ENCODE measurements at regions not wholly inside any gene's neighbourhood (a gene's known extent, or its start where the extent isn't known, plus 50 kb on each side); places are given as distances from the start of the nearest gene placed in this dataset.
"Not testable (repeated sequence)": the region's sequence is repeated elsewhere in the genome, so short reads cannot be mapped to it uniquely, and the experiment has no call there.

- DNase-seq (ENCODE audit: low read depth) = no peak
- TF ChIP-seq CTCF (IDR thresholded peaks at IDR 0.05; ENCODE audit: control insufficient read depth, insufficient read depth, low read depth, low read length, missing control alignments) = no peak
- H3K4me3 ChIP-seq (ENCODE audit: control insufficient read depth, low read depth, low read length) = no peak overlapping the region
These were observed 84.0 kb downstream of the FMO4 start for GRCh38 chr1:171397851-171398469.

GRCh38 chr1:171403393-171403792, 81.9 kb upstream of the PRRC2C start:
- H3K4me3 ChIP-seq (ENCODE audit: control insufficient read depth, low read depth, low read length) = no peak overlapping the region
- TF ChIP-seq CTCF (IDR thresholded peaks at IDR 0.05; ENCODE audit: control insufficient read depth, insufficient read depth, low read depth, low read length, missing control alignments) = no peak
- DNase-seq (ENCODE audit: low read depth) = peak; percentile 10

GRCh38 chr1:171405391-171405714, 80.0 kb upstream of the PRRC2C start:
- no peak overlapping the region for H3K4me3 ChIP-seq (ENCODE audit: control insufficient read depth, low read depth, low read length)
- TF ChIP-seq CTCF (IDR thresholded peaks at IDR 0.05; ENCODE audit: control insufficient read depth, insufficient read depth, low read depth, low read length, missing control alignments) = no peak
- DNase-seq (ENCODE audit: low read depth) = no peak

- not testable (repeated sequence) for DNase-seq (ENCODE audit: low read depth); H3K4me3 ChIP-seq (ENCODE audit: control insufficient read depth, low read depth, low read length)
These were observed 71.8 kb upstream of the PRRC2C start for GRCh38 chr1:171413557-171413956.

- no peak for DNase-seq (ENCODE audit: low read depth)
- no peak for TF ChIP-seq CTCF (IDR thresholded peaks at IDR 0.05; ENCODE audit: control insufficient read depth, insufficient read depth, low read depth, low read length, missing control alignments)
- H3K4me3 ChIP-seq (ENCODE audit: control insufficient read depth, low read depth, low read length) = no peak overlapping the region
These were observed 66.8 kb upstream of the PRRC2C start for GRCh38 chr1:171418546-171418945.

GRCh38 chr1:171420810-171421209, 64.5 kb upstream of the PRRC2C start:
- TF ChIP-seq CTCF (IDR thresholded peaks at IDR 0.05; ENCODE audit: control insufficient read depth, insufficient read depth, low read depth, low read length, missing control alignments) = no peak
- no peak overlapping the region for H3K4me3 ChIP-seq (ENCODE audit: control insufficient read depth, low read depth, low read length)
- DNase-seq (ENCODE audit: low read depth) = no peak

- no peak overlapping the region for H3K4me3 ChIP-seq (ENCODE audit: control insufficient read depth, low read depth, low read length)
- no peak for TF ChIP-seq CTCF (IDR thresholded peaks at IDR 0.05; ENCODE audit: control insufficient read depth, insufficient read depth, low read depth, low read length, missing control alignments)
- DNase-seq (ENCODE audit: low read depth) = no peak
These were observed 63.8 kb upstream of the PRRC2C start for GRCh38 chr1:171421413-171422020.
